ENCODE measurements at regions not wholly inside any gene's neighbourhood (a gene's known extent, or its start where the extent isn't known, plus 50 kb on each side); places are given as distances from the start of the nearest gene placed in this dataset.

GRCh38 chr9:84598921-84599636, 70.5 kb upstream of the NTRK2 start:
- Histone ChIP-seq H3K79me2 (ENCODE audit: control insufficient read depth, insufficient read depth, low read length) (no peaks in the 10 kb centered on the region), H3K27me3 (ENCODE audit: control insufficient read depth, insufficient read depth, low read length) (no peaks in the 10 kb centered on the region), H2AFZ (ENCODE audit: low read length) (no peak overlapping the region), H3K27ac (ENCODE audit: insufficient read depth, low read length) (no peak overlapping the region), H3K4me3 (replicated peaks in 1 of 4; ENCODE audit: control extremely low read depth in 1 of 4, insufficient read depth in 1 of 4, low read depth in 3 of 4, low read length in 4 of 4) (no peak overlapping the region), H3K9me3 (ENCODE audit: control insufficient read depth, insufficient read depth, low read depth, low read length) (no peaks in the 10 kb centered on the region), H3K4me1 (ENCODE audit: control insufficient read depth, extremely low read depth, insufficient read depth, low read length) (no peaks in the 10 kb centered on the region), H4K20me1 (ENCODE audit: control insufficient read depth, extremely low read depth, insufficient read depth, low read length) (no peaks in the 10 kb centered on the region), H3K9ac (ENCODE audit: insufficient read depth, low read length) (no peak overlapping the region), H3K36me3 (ENCODE audit: control insufficient read depth, insufficient read depth, low read length) (no peaks in the 10 kb centered on the region), H3K4me2 (ENCODE audit: extremely low read depth, insufficient read depth, low read length) (no peak overlapping the region)
- DNase-seq (ENCODE audit: low read depth in 2 of 2), result no peak
- TF ChIP-seq CTCF (conservative IDR thresholded peaks at IDR 0.05 in 1 of 2, IDR thresholded peaks at IDR 0.05 in 1 of 2; ENCODE audit: low read depth in 1 of 2, low read length in 2 of 2), result no peak
- no peak for TF ChIP-seq EZH2 (IDR thresholded peaks at IDR 0.05; ENCODE audit: low read length, missing control alignments)

GRCh38 chr9:84600739-84601138, 68.8 kb upstream of the NTRK2 start:
- no peaks in the 10 kb centered on the region for H3K27me3 ChIP-seq (ENCODE audit: control insufficient read depth, insufficient read depth, low read length)
- no peak for DNase-seq (ENCODE audit: low read depth in 2 of 2)
- H2AFZ ChIP-seq (ENCODE audit: low read length), result no peak overlapping the region
- no peak overlapping the region for H3K27ac ChIP-seq (ENCODE audit: insufficient read depth, low read length)
- H3K9ac ChIP-seq (ENCODE audit: insufficient read depth, low read length), result no peak overlapping the region
- H3K9me3 ChIP-seq (ENCODE audit: control insufficient read depth, insufficient read depth, low read depth, low read length), result no peaks in the 10 kb centered on the region
- no peaks in the 10 kb centered on the region for H3K36me3 ChIP-seq (ENCODE audit: control insufficient read depth, insufficient read depth, low read length)
- no peak overlapping the region for H3K4me3 ChIP-seq (replicated peaks in 1 of 4; ENCODE audit: control extremely low read depth in 1 of 4, insufficient read depth in 1 of 4, low read depth in 3 of 4, low read length in 4 of 4)
- H3K4me2 ChIP-seq (ENCODE audit: extremely low read depth, insufficient read depth, low read length), result no peak overlapping the region
- TF ChIP-seq CTCF (conservative IDR thresholded peaks at IDR 0.05 in 1 of 2, IDR thresholded peaks at IDR 0.05 in 1 of 2; ENCODE audit: low read depth in 1 of 2, low read length in 2 of 2) (no peak), EZH2 (IDR thresholded peaks at IDR 0.05; ENCODE audit: low read length, missing control alignments) (no peak)
- no peaks in the 10 kb centered on the region for H3K79me2 ChIP-seq (ENCODE audit: control insufficient read depth, insufficient read depth, low read length)
- H3K4me1 ChIP-seq (ENCODE audit: control insufficient read depth, extremely low read depth, insufficient read depth, low read length), result no peaks in the 10 kb centered on the region
- no peaks in the 10 kb centered on the region for H4K20me1 ChIP-seq (ENCODE audit: control insufficient read depth, extremely low read depth, insufficient read depth, low read length)

GRCh38 chr9:84604223-84604622, 65.3 kb upstream of the NTRK2 start:
- H3K4me3 ChIP-seq (replicated peaks in 1 of 4; ENCODE audit: control extremely low read depth in 1 of 4, insufficient read depth in 1 of 4, low read depth in 3 of 4, low read length in 4 of 4), result no peak overlapping the region
- no peak overlapping the region for H3K27ac ChIP-seq (ENCODE audit: insufficient read depth, low read length)
- no peak for TF ChIP-seq CTCF (conservative IDR thresholded peaks at IDR 0.05 in 1 of 2, IDR thresholded peaks at IDR 0.05 in 1 of 2; ENCODE audit: low read depth in 1 of 2, low read length in 2 of 2)
- no peak for TF ChIP-seq EZH2 (IDR thresholded peaks at IDR 0.05; ENCODE audit: low read length, missing control alignments)
- no peaks in the 10 kb centered on the region for H4K20me1 ChIP-seq (ENCODE audit: control insufficient read depth, extremely low read depth, insufficient read depth, low read length)
- H3K9ac ChIP-seq (ENCODE audit: insufficient read depth, low read length), result no peak overlapping the region
- H3K4me2 ChIP-seq (ENCODE audit: extremely low read depth, insufficient read depth, low read length), result no peak overlapping the region
- H3K27me3 ChIP-seq (ENCODE audit: control insufficient read depth, insufficient read depth, low read length), result no peaks in the 10 kb centered on the region
- no peak for DNase-seq (ENCODE audit: low read depth in 2 of 2)
- H2AFZ ChIP-seq (ENCODE audit: low read length), result no peak overlapping the region
- H3K4me1 ChIP-seq (ENCODE audit: control insufficient read depth, extremely low read depth, insufficient read depth, low read length), result no peaks in the 10 kb centered on the region
- no peaks in the 10 kb centered on the region for H3K9me3 ChIP-seq (ENCODE audit: control insufficient read depth, insufficient read depth, low read depth, low read length)
- no peaks in the 10 kb centered on the region for H3K36me3 ChIP-seq (ENCODE audit: control insufficient read depth, insufficient read depth, low read length)
- no peaks in the 10 kb centered on the region for H3K79me2 ChIP-seq (ENCODE audit: control insufficient read depth, insufficient read depth, low read length)

Measured in fibroblast of lung (primary cell).